Stimulated activated CD4-positive, alpha-beta T cell treated with anti-CD3 and anti-CD28 coated beads, Interleukin-4, amount 100 ng/mL, for 4 hours (primary cell): ENCODE measurements at regions not wholly inside any gene's neighbourhood (a gene's known extent, or its start where the extent isn't known, plus 50 kb on each side); places are given as distances from the start of the nearest gene placed in this dataset.

ENCODE experiments used
- DNase-seq, 2 experiments: peaks; one replicate each; pipeline ENCODE4 v3.0.0-alpha.2; 2020

DNA sequence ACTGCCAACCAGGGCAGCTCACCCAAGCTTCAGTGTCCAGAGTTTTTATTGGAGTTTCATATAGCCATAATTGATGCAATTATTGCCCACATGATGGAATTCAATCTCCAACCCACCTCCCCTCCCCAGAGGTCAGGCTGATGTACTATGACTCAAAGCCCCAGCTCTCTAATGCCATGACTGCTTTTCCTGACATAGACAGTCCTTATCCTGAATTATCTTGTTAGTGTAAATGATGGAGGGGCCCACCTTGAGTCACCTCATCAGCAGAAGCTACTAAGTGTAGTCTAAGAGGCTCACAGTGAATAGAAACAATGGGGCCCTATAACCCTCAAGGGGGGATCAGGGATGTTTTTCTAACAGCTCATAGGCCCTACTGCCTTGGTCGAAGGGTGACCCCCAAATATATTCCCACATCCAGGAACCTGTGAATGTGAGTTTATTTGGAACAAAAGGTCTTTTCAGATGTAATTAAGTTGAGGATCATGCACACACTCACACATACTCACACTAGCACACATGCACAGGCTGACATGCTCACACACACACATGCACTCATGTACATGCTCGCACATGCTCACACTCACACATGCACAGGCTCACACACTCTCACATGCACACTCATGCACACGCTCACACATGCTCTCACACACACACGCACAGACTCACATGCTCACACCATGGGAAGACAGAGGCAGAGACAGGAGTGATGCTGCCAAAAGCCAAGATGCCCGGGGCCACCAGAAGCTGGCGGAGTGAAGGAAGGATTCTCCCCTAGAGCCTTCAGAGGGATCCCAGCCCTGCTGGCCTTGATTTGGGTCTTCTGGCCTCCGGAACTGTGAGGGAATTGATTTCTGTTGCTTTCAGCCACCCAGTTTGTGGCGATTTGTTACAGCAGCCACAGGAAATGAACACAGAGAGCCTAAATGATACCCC is 131.2 kb upstream of the SMAD3 start:
- DNase-seq = no peak

DNA sequence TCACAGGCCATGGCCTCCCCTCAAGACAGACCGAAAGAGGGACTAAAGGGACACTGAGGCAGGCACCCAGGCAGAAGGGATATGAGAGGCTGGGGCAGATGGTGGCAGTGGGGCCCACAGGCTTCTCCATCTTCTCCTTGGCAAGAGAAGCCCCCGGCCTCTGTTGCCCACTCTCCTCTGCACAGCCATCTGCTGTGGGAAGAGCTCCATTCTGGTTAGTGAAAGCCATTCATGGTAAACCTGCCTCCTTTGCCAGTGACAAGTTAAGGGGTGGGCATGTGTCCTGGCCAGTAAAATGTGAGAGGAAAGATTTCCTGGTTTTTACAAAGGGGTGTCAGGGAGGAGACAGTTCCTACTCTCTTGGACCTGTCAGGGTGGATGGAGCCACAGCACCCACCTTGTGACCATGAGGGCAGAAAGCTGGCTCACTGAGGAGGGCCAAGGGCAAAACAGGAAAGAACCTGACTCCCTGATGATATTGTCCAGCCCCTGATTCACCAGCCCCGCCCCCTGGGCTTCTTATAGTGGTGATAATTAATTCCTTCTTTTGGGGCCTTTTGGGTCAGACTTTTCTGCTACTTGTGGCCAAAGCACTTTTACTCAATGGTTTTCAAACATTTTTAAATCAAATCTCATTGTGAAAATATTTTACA is 130.4 kb upstream of the SMAD3 start:
- no peak for DNase-seq

DNA sequence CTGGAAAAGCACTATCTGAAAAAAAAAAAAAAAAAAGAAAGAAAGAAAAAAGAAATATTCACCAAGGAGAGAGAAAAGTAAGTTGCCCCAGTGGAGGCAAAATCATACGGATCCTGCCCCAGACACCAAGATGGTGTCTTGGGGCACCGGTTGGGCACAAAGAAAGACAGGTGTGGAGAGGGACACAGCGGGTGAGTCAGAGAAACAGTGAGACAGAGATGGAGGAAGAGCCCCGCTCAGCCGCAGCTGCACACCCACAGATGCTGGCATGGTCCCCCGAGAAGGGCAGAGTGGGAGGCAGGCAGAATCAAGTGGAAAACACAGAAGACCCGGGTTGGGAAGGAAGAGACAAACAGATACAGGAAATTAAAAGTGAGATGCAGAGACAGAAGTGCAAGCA is 129.7 kb upstream of the SMAD3 start:
- no peak for DNase-seq

DNA sequence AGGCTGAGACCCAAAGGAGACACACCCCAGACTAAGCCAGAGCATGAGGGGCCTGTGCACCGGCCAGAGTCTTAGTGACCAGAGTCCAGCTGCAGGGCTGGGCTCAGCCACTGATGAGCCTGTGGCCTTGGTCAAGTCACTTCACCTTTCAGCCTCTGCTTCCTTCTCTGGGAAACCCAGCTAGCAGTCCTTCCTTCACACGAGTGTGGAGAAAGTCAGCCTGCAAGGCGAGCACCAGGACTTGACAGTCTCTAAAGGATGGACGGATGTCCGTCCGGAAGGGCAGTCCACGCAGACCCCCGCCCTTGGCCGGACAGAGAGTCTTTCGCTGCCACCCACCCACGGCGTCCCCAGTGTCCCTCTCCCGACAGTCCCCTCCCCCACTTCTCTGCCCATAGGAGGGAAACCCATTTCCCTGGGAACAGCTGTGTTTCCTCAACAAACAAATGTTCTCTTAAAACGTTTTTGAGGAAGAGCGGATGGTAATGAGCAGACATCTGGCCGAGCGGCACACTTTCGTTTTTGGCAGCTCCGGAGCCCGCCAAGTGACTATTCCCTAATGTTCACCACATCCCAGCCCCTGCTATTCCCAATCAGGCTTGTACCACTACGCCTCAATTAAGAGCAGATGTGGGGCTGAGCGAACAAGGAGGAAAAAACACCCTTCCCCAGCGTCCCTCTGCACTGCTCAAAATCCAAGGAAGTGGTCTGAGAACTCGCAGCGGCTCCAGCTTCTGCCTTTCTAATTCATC is 129.1 kb upstream of the SMAD3 start:
- DNase-seq = no peak

DNA sequence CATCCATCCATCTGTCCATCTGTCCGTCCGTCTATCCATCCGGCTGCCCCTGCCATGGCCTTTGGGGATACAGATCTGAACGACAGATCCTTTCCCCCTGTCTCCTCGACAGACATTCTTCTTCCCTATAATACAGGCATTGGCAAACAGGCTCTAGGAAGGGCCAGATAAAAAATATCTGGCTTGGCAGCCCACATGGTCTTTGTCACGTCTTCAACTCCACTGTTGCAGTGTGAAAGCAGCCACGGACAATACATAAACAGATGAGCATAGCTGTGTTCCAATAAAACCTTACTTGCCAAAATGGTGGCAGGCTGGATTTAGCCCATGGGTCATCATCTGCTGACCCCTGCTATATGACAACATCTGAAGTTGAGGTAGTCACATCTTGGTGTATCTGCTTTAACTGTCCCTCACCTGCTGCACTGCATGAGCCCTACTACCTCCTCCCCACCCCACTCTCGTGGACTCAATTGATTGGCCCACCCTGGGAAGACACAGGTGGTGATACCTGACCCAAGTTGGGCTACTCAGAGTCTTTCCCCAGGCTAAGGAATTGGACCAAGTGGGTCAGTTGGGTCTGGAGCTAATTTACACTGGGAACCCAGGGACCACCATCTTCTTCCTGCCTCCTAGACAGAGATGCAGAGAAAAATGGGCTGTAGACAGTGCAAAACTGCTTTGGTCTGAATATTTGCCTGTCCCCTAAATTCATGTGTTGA is 128.4 kb upstream of the SMAD3 start:
- no peak for DNase-seq

DNA sequence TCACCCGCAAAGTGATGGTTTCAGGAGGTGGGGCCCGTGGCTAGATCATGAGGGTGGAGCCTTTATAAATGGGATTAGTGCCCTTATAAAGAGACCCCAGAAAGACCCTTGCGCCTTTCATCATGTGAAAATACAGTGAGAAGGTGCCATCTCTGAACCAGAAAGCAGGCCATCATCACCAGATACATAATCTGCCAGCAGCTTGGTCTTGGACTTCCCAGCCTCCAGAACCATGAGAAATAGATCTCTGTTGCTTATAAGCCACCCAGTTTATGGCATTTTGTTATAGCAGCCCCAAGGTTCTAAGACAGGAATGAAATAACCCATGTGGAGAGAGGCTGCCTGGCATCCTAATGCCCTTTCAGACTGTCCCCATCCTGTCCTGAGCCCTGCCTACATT is 127.8 kb upstream of the SMAD3 start:
- DNase-seq = no peak

DNA sequence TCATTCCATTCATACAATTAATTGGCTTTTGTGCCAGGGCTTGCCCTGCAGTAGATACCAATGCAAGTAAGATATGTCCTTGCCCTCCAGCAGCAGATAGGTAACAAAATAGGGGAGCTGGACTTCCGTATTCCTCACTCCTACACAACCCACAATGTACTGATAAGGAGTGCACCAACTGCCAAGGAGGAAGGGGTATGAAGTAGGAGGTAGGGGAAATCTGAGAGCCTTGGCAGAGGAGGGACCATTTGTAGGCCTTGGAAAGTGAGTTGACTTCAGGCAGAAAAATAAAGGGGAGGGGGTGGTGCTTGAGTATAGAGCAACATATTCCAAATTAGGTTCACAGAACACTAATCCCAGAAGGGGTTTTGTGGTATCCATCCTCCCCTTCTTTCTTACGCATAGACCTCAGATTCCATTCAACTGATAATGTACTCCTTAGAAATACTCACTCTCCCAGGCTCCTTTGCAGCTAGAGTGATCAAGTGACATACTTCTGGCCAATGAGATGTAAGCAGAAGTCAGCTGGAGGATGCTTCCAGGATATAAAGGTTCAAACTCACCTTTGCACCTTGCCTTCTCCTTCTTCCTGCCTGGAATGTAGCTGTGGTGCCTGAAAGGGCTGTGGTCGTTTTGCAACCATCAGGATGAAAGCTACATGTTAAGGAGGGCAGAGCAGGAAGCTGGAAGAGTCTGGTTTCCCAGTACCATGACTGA is 127.1 kb upstream of the SMAD3 start:
- DNase-seq = no peak

DNA sequence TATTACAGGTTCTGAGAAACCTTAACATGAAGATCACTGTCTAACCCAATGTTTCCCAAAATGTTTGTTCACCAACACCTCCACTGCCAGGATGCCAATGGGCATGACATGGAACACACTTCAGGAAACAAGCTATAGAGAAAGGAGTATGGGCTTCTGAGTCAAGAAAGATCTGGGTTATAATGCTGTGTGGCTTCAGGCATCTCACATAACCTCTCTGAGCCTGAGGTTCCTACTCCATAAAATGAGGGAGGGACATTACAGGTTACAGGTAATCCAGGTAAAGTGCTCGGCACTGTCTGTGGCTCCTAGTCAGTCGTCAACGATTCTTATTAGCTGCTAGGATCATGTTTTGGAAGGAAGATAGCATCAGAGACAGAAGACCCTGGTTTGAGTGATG is 126.4 kb upstream of the SMAD3 start:
- no peak for DNase-seq

DNA sequence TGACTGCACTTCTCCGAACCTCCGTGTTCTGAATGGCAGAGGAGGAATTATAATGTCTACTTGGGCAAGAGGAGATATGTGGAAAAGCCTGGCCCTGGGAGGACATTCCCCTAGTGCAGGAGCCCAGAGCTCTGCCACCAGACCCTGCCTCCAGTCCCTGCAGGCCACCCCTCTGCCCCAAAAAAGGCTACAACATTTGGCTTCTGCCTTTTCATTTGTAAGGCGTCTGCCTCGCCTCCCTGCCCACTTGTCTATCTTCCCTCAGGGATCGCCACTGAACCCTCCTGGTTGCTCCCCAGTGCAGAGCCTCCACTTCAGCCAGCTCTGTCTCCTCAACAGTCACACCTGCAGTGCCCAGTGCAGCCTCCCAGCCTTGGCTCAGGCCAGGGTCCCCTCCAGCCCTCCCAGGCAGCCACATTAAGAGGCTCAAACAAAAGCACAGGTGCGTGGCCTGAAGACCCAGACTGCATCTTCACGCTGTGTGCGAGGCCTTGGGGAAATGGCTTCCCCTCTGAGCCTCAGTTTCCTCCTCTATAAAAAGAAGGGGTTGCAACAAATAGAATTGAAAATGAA is 125.9 kb upstream of the SMAD3 start:
- no peak for DNase-seq

DNA sequence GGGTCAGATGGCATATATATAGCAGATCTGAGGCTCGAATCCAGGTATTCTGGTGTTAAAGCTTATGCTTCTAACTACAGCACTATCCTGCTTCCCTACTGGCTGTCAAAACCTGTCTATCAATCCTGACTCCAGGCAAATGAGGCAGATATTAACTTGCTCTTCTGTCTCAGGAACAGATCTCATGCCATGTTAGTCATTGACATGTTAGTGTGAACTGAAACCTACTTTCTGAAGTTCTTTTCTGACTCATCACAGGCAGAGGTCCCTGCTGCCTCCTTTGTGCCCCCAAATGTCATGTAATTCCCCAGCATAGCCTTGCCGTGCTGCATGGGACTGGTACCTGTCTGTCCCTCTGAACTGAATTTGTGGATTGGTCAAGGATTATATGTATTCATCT is 125.0 kb upstream of the SMAD3 start:
- no peak for DNase-seq

DNA sequence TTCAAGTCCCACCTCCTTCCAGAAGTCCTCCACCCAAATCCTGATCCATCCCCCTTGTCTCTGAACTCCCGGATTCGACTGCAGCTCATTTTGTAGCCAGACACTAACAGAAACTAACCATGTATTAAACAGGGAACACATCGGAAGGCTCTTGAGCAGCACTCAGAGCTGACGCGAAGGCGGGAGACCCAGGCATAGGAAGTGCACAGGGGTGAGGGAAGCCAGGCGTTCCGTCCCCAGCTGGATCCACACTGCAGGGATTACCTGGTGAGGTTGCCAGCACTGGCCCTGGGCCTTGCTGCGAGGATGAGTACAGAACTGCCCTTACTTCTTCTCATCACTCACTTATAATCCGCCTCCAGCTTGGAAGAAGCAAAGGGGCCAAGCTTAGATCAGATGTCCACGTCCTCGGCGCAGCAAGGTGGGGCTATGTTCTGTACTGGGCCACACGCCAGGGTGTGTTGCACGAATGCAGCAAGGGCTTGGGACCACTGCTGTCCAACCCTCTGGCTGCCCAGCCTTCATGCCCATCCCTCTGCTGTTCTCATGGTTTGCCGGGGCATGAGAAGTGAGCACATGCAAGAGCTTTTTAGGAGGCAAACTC is 124.2 kb upstream of the SMAD3 start:
- no peak for DNase-seq

DNA sequence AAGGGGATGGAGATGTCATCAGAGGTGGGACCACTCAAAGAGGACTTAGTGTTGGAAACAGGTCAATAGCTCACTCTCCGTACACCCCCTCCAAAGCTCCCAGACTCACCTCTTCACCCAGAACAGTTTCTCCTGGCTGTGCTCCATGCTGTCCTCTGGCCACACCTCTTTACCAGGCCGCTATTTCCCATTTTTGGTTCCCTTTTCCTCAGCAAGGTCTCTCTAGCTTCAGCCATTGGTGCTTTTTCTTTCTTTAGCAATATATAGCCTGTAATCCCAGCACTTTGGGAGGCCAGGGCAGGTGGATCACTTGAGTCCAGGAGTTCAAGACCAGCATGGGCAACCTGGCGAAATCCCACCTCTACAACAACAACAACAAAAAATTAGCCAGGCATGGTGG is 123.6 kb upstream of the SMAD3 start:
- DNase-seq = no peak

DNA sequence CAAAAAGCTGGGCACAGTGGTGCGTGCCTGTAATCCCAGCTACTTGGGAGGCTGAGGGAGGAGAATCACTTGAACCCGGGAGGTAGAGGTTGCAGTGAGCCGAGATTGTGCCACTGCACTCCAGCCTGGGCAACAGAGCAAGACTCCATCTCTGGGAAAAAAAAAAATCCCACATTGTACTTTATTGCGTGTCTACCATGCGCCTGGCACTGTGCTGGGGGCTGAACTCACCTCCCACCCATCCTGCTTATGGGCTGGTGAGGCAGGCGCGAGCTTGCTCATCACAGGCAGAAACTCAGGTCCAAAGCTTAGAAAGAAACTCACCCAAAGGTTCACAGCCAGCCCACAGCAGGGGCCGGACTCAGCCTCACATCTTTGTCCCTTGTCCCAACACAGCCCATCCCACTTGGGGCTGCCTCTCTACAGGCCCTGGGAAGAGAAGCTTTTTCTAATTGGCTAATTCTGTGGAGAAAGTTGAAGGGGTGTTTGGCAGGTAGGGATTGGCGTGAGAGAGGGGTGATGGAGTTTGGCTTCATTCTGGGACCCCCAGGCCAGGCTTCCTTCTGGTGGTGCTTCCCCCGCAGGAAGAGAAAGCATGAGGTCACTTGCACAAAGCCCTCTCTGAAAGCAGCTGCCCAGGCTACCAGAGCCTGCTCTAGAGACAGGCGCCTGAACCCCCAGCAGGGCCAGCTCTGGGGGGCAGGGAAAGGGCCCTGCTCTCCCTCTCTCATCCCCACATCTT is 122.6 kb upstream of the SMAD3 start:
- DNase-seq = no peak

DNA sequence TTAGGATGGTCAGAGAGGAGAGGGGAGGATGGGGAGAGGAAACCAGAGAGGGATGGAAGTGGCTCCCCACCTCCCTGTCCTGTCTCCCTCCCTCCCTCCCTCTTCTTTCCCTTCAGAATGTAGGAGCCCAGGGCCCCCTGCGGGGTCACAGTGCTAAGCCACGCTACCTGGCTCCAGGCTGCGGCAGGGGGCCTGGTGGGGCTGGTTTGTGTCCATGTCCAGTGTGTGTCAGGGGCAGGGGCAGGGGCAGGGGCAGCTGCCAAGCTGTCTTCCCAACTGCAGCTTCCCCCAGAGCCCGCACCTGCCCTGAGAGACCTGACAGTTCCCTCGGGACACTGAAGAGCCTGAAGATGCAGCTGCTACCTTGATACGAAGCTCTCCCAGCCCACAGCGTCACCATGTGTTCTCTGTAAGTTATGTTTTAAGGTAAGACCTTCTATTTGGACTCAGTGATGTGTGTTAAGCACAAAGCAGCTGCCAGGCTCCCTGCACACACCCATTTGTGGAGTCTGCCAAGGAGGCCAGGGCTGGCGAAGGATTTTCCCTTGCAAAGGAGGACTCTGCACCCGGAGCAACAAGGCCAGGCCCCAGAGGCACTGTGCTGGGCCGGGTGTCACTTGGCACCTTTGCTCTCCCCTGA is 121.8 kb upstream of the SMAD3 start:
- DNase-seq = no peak

DNA sequence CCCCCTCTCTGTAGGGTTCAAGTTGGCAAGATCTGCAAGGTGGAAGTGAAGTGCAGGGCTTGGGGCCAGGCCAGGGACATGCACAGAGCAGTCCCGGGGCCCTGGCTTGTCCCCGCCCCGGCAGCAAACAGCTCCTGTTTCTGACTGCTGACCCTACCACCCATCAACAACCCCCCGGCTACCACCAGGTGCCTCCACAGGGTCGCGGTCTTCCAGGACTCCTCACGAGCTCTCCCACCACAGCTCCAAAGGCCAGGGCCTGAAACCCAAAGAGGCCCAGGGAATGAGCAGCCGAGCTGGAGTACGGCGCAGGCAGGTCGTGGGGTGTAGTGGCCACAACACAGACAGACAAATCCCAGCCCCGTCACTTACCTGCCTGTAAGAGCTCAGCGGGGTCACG is 121.3 kb upstream of the SMAD3 start:
- DNase-seq = no peak

DNA sequence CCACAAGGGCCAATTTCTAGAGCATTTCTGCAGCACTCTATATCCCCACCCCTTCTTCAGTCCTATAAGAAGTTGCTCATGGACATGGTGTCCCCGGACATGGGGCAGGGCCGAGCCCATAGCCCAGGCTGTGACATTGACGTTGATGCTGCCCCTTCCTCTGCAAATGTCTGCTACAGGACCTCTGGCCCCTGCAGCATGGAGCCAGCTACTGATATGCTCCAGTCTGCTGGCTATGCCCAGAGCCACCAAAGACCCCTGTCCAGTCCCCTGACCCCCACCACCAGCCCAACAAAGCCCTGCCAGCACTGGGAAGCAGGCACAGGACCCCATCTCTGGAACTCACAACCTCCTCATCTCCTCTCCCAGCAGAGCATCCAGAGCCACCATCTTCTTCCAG is 120.1 kb upstream of the SMAD3 start:
- DNase-seq = no peak

DNA sequence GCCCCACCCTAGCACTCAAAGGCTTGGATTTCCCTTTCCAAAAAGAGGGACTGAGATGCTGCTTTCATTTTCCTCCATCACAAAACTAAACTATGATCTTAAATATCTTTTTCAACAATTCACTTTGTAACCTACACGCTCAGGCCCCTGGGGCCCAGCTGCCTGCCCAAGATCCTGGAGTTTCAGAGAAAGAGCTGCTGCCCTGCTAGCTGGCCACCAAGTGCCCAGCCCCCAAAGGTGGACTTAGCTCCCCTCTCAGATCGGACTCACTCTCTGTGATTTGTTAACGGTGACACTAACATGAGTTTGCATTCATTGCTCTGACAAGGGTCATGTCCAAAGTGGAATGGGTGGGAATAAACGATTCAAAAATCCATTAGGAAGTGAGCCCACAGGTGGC is 119.6 kb upstream of the SMAD3 start:
- DNase-seq = no peak

DNA sequence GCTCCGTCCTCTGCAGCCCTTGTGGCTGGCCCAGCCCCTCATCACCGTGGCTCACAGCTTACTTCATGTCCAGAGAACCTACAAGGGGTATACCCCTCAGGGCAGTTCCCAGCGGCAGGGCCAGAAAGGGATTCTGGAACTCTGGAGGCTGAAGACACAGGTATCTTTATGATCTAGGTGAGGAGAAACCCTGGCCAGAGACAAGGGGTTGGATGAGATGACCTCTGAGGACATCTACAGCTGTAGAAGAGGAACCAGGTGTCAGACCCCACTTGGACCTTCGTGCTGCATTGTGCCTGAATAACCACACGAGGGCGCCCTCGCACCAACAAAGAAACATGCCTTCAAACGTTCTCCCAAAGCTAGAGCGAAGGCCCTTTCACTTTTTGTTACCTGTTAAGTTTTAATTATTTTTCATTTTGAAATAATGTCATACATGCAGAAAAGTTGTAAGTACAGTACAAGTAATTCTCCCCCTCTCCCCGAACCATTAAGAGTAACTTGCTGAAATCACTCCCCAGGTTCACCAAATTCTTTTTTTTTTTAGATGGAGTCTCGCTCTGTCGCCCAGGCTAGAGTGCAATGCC is 118.7 kb upstream of the SMAD3 start:
- peak; percentile 64 to 65 for DNase-seq

DNA sequence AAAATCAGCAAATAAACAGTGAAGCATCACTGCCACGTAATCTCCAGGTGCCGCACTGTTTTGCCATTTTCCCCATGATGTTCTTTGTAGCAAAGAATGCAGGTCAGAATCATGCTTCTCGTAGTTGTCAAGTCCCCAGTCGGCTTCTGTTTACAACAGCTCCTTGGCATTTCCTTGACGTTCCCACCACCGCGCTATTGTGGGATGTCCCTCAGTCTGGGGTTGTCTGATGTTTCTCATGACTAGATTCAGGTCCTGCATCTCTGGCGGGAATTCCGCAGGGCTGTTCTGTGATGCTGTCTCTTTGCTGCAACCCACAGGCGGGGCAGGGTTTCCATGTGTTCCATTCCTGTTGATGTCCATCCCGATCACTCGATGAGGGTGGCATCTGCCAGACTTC is 117.9 kb upstream of the SMAD3 start:
- DNase-seq = no peak

DNA sequence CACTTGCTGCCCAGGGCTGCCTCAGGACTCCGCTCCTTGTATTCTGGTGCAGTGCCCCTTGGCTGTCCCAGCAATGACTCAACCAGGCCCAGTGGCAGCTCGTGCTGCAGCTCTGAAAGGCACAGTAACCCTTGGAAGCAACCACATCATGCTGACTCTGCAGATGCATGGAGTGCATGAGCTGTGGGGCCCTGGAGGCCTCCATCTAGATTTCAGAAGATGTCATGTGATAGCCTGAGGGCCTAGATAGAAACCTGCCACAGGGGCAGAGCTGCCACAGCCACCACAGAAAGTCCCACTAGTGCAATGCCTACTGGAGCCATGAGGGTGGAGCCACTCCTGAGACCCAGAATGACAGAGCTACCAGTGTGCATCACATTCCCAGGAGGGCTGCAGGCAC is 117.1 kb upstream of the SMAD3 start:
- no peak for DNase-seq
